ENCODE measurements at regions not wholly inside any gene's neighbourhood (a gene's known extent, or its start where the extent isn't known, plus 50 kb on each side); places are given as distances from the start of the nearest gene placed in this dataset.

GRCh38 chr11:92523611-92524010 is 299.0 kb downstream of the FAT3 start:
- Histone ChIP-seq H3K36me3 (replicated peaks in 1 of 2; ENCODE audit: control insufficient read depth in 1 of 2, insufficient read depth in 2 of 2, low read length in 2 of 2) (no peaks in the 10 kb centered on the region), H3K9ac (ENCODE audit: insufficient read depth, low read depth, low read length) (no peak overlapping the region), H3K79me2 (ENCODE audit: insufficient read depth, low read length) (no peaks in the 10 kb centered on the region), H3K27me3 (ENCODE audit: control insufficient read depth in 1 of 2, insufficient read depth in 2 of 2, low read length in 2 of 2) (no peaks in the 10 kb centered on the region), H3K4me1 (ENCODE audit: insufficient read depth, low read length) (no peaks in the 10 kb centered on the region), H3K4me2 (ENCODE audit: low read depth, low read length) (no peak overlapping the region), H2AFZ (ENCODE audit: low read length) (no peak overlapping the region), H3K9me3 (ENCODE audit: low read length) (no peaks in the 10 kb centered on the region), H4K20me1 (ENCODE audit: insufficient read depth, low read length) (no peaks in the 10 kb centered on the region), H3K27ac (ENCODE audit: extremely low read length, insufficient read depth, low read length) (no peak overlapping the region), H3K4me3 (replicated peaks in 1 of 3; ENCODE audit: insufficient read depth in 1 of 3, low read depth in 2 of 3, low read length in 3 of 3) (no peak overlapping the region)
- in situ Hi-C loops (cut with HindIII; ENCODE audit: extremely low pct_ligation_motif_present, low pct_unique_long_range_greater_than_20kb): no loop called here
- no peak for ATAC-seq
- no peak for FAIRE-seq
- CTCF ChIA-PET (ENCODE audit: low intra/inter-chr PET ratio, low total read pairs): no interaction called here
- no TSS peak for BruUV-seq (replicated peaks)
- TF ChIP-seq ZNF24 (IDR thresholded peaks at IDR 0.05) (no peak), ZFP62 (CRISPR knock-in tag; IDR thresholded peaks at IDR 0.05) (no peak), NFE2L2 (IDR thresholded peaks at IDR 0.05; ENCODE audit: low read length) (no peak), KAT2B (IDR thresholded peaks at IDR 0.05; ENCODE audit: borderline replicate concordance, low read depth, low read length) (no peak), RNF2 (conservative IDR thresholded peaks at IDR 0.05; ENCODE audit: low read depth) (no peak)
- POLR2A ChIA-PET: no interaction called here
- intact Hi-C loops (cut with micrococcal nuclease; ENCODE audit: unreplicated experiment): no loop called here
- WGBS (ENCODE audit: low lambda C conversion rate): 0% methylated on average over 3 of the region's 3 CpGs
- DNase-seq (ENCODE audit: low spot score): no peak

- no TSS peak for BruUV-seq (replicated peaks)
- H4K20me1 ChIP-seq (ENCODE audit: insufficient read depth, low read length): no peaks in the 10 kb centered on the region
- no peak overlapping the region for H3K4me3 ChIP-seq (replicated peaks in 1 of 3; ENCODE audit: insufficient read depth in 1 of 3, low read depth in 2 of 3, low read length in 3 of 3)
- no peak overlapping the region for H3K9ac ChIP-seq (ENCODE audit: insufficient read depth, low read depth, low read length)
- no peaks in the 10 kb centered on the region for H3K36me3 ChIP-seq (replicated peaks in 1 of 2; ENCODE audit: control insufficient read depth in 1 of 2, insufficient read depth in 2 of 2, low read length in 2 of 2)
- 42% methylated on average over 5 of the region's 5 CpGs for WGBS (ENCODE audit: low lambda C conversion rate)
- ATAC-seq (no peak), DNase-seq (ENCODE audit: low spot score) (no peak), FAIRE-seq (no peak)
- ChIA-PET POLR2A (no interaction called here), CTCF (ENCODE audit: low intra/inter-chr PET ratio, low total read pairs) (no interaction called here)
- no peaks in the 10 kb centered on the region for H3K79me2 ChIP-seq (ENCODE audit: insufficient read depth, low read length)
- no peak overlapping the region for H3K27ac ChIP-seq (ENCODE audit: extremely low read length, insufficient read depth, low read length)
- H3K9me3 ChIP-seq (ENCODE audit: low read length): no peaks in the 10 kb centered on the region
- no peaks in the 10 kb centered on the region for H3K27me3 ChIP-seq (ENCODE audit: control insufficient read depth in 1 of 2, insufficient read depth in 2 of 2, low read length in 2 of 2)
- no peaks in the 10 kb centered on the region for H3K4me1 ChIP-seq (ENCODE audit: insufficient read depth, low read length)
- intact Hi-C loops (cut with micrococcal nuclease; ENCODE audit: unreplicated experiment): no loop called here
- no peak overlapping the region for H2AFZ ChIP-seq (ENCODE audit: low read length)
- no peak overlapping the region for H3K4me2 ChIP-seq (ENCODE audit: low read depth, low read length)
- in situ Hi-C loops (cut with HindIII; ENCODE audit: extremely low pct_ligation_motif_present, low pct_unique_long_range_greater_than_20kb): no loop called here
- TF ChIP-seq ZNF558 (CRISPR knock-in tag; IDR thresholded peaks at IDR 0.05; ENCODE audit: borderline replicate concordance) (no peak), DR1 (CRISPR knock-in tag; IDR thresholded peaks at IDR 0.05) (no peak), FOXJ3 (CRISPR knock-in tag; IDR thresholded peaks at IDR 0.05; ENCODE audit: borderline replicate concordance) (no peak), SSRP1 (CRISPR knock-in tag; IDR thresholded peaks at IDR 0.05) (no peak), ZNF776 (CRISPR knock-in tag; IDR thresholded peaks at IDR 0.05) (no peak), DZIP1 (CRISPR knock-in tag; IDR thresholded peaks at IDR 0.05) (no peak), TRAFD1 (CRISPR knock-in tag; IDR thresholded peaks at IDR 0.05; ENCODE audit: borderline replicate concordance) (no peak), CC2D1A (CRISPR knock-in tag; IDR thresholded peaks at IDR 0.05) (no peak), ZNF878 (CRISPR knock-in tag; IDR thresholded peaks at IDR 0.05) (no peak), FOXA1 (IDR thresholded peaks at IDR 0.05) (no peak), FOXA1 (CRISPR knock-in tag; IDR thresholded peaks at IDR 0.05) (no peak), ZFP90 (CRISPR knock-in tag; IDR thresholded peaks at IDR 0.05; ENCODE audit: borderline replicate concordance) (no peak), NR2C2 (CRISPR knock-in tag; IDR thresholded peaks at IDR 0.05; ENCODE audit: borderline replicate concordance) (no peak), TARDBP (CRISPR knock-in tag; IDR thresholded peaks at IDR 0.05) (no peak)
These were observed 299.9 kb downstream of the FAT3 start for GRCh38 chr11:92524542-92524941.
